HepG2 (cell line): ENCODE measurements at regions not wholly inside any gene's neighbourhood (a gene's known extent, or its start where the extent isn't known, plus 50 kb on each side); places are given as distances from the start of the nearest gene placed in this dataset.

Source experiments
- CTCF ChIP-seq: sonication (generic); formaldehyde crosslinking; IDR thresholded peaks from 2 replicates; pipeline ENCODE4 v1.5.0; 2020; ENCODE audit warnings: mild to moderate bottlenecking, missing genetic modification reagents, moderate library complexity
- FOXK2 ChIP-seq: fragments of 450-650 bp; IDR thresholded peaks from 2 replicates; pipeline ENCODE4 v1.6.1; 2016
- GPBP1L1 ChIP-seq: sonication (generic); formaldehyde crosslinking; IDR thresholded peaks from 2 replicates; pipeline ENCODE4 v1.5.0; 2020; ENCODE audit warnings: mild to moderate bottlenecking, missing genetic modification reagents
- ZBTB21 ChIP-seq: sonication (generic); formaldehyde crosslinking; IDR thresholded peaks from 2 replicates; pipeline ENCODE4 v1.4.0; 2020; ENCODE audit warnings: missing genetic modification reagents
- ZFP37 ChIP-seq: sonication (generic); formaldehyde crosslinking; IDR thresholded peaks from 2 replicates; pipeline ENCODE4 v1.4.0; 2020; ENCODE audit warnings: missing genetic modification reagents, borderline replicate concordance

GRCh38 chr13:103431856-103432255 lies 365.6 kb upstream of the SLC10A2 start:
- TF ChIP-seq ZBTB21 (CRISPR knock-in tag): no peak
- TF ChIP-seq ZFP37 (CRISPR knock-in tag): no peak
- TF ChIP-seq FOXK2: no peak
- no peak for TF ChIP-seq CTCF
- no peak for TF ChIP-seq GPBP1L1
